WTC11 (cell line): ENCODE measurements at regions not wholly inside any gene's neighbourhood (a gene's known extent, or its start where the extent isn't known, plus 50 kb on each side); places are given as distances from the start of the nearest gene placed in this dataset.

Source experiments
- ATAC-seq: fragments of 200-7000 bp; cut with Tn5 transposase; 2 replicates; pipeline ENCODE4 v1.10.0; 2021; ENCODE audit warnings: mild to moderate bottlenecking, moderate library complexity
- CTCF ChIA-PET: fragments of 300-600 bp; sonication (Branson Sonifier 250); formaldehyde crosslinking; loops from one replicate; lab custom pipeline; 2021; ENCODE audit warnings: antibody characterized with exemption; lab: Charles Lee
- POLR2A ChIA-PET: fragments of 350-600 bp; sonication (Branson Sonifier 250); formaldehyde crosslinking; loops from one replicate; lab custom pipeline; 2021; ENCODE audit warnings: antibody characterized with exemption; lab: Charles Lee
- DNase-seq: peaks from one replicate; pipeline ENCODE4 v3.0.0; 2021; ENCODE audit warnings: low spot score
- H3K27ac Mint-ChIP-seq: 2 replicates; pipeline ENCODE4 v1.8.0; 2021; ENCODE audit warnings: mixed read lengths
- H3K27me3 Mint-ChIP-seq: 2 replicates; pipeline ENCODE4 v1.8.0; 2021; ENCODE audit warnings: low read depth, mild to moderate bottlenecking, moderate library complexity, mixed read lengths
- H3K36me3 Mint-ChIP-seq: 2 replicates; pipeline ENCODE4 v1.8.0; 2021; ENCODE audit warnings: mixed read lengths
- H3K4me1 Mint-ChIP-seq: 2 replicates; pipeline ENCODE4 v1.8.0; 2022; ENCODE audit warnings: mixed read lengths
- H3K4me3 Mint-ChIP-seq: 2 replicates; pipeline ENCODE4 v1.8.0; 2021; ENCODE audit warnings: mild to moderate bottlenecking, moderate library complexity, mixed read lengths
- H3K9me3 Mint-ChIP-seq: 2 replicates; pipeline ENCODE4 v1.8.0; 2021; ENCODE audit warnings: mixed read lengths
- CBFB ChIP-seq: sonication (generic); formaldehyde crosslinking; IDR thresholded peaks from 2 replicates; pipeline ENCODE4 v1.8.1; 2022; ENCODE audit warnings: mild to moderate bottlenecking, low read depth, missing genetic modification reagents
- CDX4 ChIP-seq: fragments of 250-450 bp; sonication (Bioruptor Pico); IDR thresholded peaks from 2 replicates; pipeline ENCODE4 v1.9.0; 2021; ENCODE audit warnings: moderate library complexity, mild to moderate bottlenecking, inconsistent platforms, borderline replicate concordance
- E2F1 ChIP-seq: sonication (generic); formaldehyde crosslinking; IDR thresholded peaks from 2 replicates; pipeline ENCODE4 v1.8.0; 2022; ENCODE audit warnings: mild to moderate bottlenecking, missing genetic modification reagents
- ELF4 ChIP-seq: sonication (generic); formaldehyde crosslinking; IDR thresholded peaks from 2 replicates; pipeline ENCODE4 v1.8.1; 2022; ENCODE audit warnings: low read depth, mild to moderate bottlenecking, moderate library complexity, missing genetic modification reagents
- EMX1 ChIP-seq: fragments of 250-450 bp; sonication (Bioruptor Pico); IDR thresholded peaks from 2 replicates; pipeline ENCODE4 v1.8.0; 2021; ENCODE audit warnings: mild to moderate bottlenecking
- FOXJ3 ChIP-seq: sonication (generic); formaldehyde crosslinking; IDR thresholded peaks from 2 replicates; pipeline ENCODE4 v1.9.0; 2021; ENCODE audit warnings: missing genetic modification reagents, mild to moderate bottlenecking, borderline replicate concordance
- HMGA2 ChIP-seq: fragments of 250-450 bp; sonication (Bioruptor Pico); IDR thresholded peaks from 2 replicates; pipeline ENCODE4 v1.4.0; 2021; ENCODE audit warnings: mild to moderate bottlenecking, moderate library complexity
- JUN ChIP-seq: sonication (generic); formaldehyde crosslinking; IDR thresholded peaks from 2 replicates; pipeline ENCODE4 v1.8.0; 2023; ENCODE audit warnings: mild to moderate bottlenecking, missing genetic modification reagents
- KAT7 ChIP-seq: sonication (generic); formaldehyde crosslinking; IDR thresholded peaks from 2 replicates; pipeline ENCODE4 v1.8.1; 2023; ENCODE audit warnings: missing genetic modification reagents, mild to moderate bottlenecking, borderline replicate concordance
- MLX ChIP-seq: sonication (generic); formaldehyde crosslinking; IDR thresholded peaks from 2 replicates; pipeline ENCODE4 v1.8.1; 2023; ENCODE audit warnings: mild to moderate bottlenecking, missing genetic modification reagents, moderate library complexity
- MYBL2 ChIP-seq: sonication (generic); formaldehyde crosslinking; IDR thresholded peaks from 2 replicates; pipeline ENCODE4 v1.8.1; 2023; ENCODE audit warnings: mild to moderate bottlenecking, moderate library complexity, missing genetic modification reagents
- NFATC4 ChIP-seq: fragments of 250-450 bp; sonication (Bioruptor Pico); IDR thresholded peaks from 2 replicates; pipeline ENCODE4 v1.9.0; 2021; ENCODE audit warnings: mild to moderate bottlenecking
- NR1H2 ChIP-seq: sonication (generic); formaldehyde crosslinking; IDR thresholded peaks from 2 replicates; pipeline ENCODE4 v1.9.0; 2021; ENCODE audit warnings: mild to moderate bottlenecking, moderate library complexity, missing genetic modification reagents
- NR2C2 ChIP-seq: sonication (generic); formaldehyde crosslinking; IDR thresholded peaks from 2 replicates; pipeline ENCODE4 v1.8.0; 2022; ENCODE audit warnings: mild to moderate bottlenecking, missing genetic modification reagents
- RELA ChIP-seq: sonication (generic); formaldehyde crosslinking; IDR thresholded peaks from 2 replicates; pipeline ENCODE4 v1.8.1; 2022; ENCODE audit warnings: missing genetic modification reagents, mild to moderate bottlenecking, borderline replicate concordance
- SOX15 ChIP-seq: fragments of 250-450 bp; sonication (Bioruptor Pico); IDR thresholded peaks from 2 replicates; pipeline ENCODE4 v1.9.0; 2021; ENCODE audit warnings: mild to moderate bottlenecking
- SP1 ChIP-seq: sonication (generic); formaldehyde crosslinking; conservative IDR thresholded peaks from 2 replicates; pipeline ENCODE4 v1.8.1; 2022; ENCODE audit warnings: missing genetic modification reagents
- TCF7 ChIP-seq: sonication (generic); formaldehyde crosslinking; IDR thresholded peaks from 2 replicates; pipeline ENCODE4 v1.8.0; 2022; ENCODE audit warnings: mild to moderate bottlenecking, low read depth, missing genetic modification reagents, moderate library complexity
- TEAD4 ChIP-seq: sonication (generic); formaldehyde crosslinking; IDR thresholded peaks from 2 replicates; pipeline ENCODE4 v1.8.0; 2022; ENCODE audit warnings: mild to moderate bottlenecking, missing genetic modification reagents
- ZNF121 ChIP-seq: sonication (generic); formaldehyde crosslinking; IDR thresholded peaks from 2 replicates; pipeline ENCODE4 v1.8.0; 2023; ENCODE audit warnings: missing genetic modification reagents
- ZNF425 ChIP-seq: fragments of 250-450 bp; sonication (Bioruptor Pico); conservative IDR thresholded peaks from 2 replicates; pipeline ENCODE4 v1.9.0; 2021; ENCODE audit warnings: mild to moderate bottlenecking
- ZNF671 ChIP-seq: fragments of 250-450 bp; sonication (Bioruptor Pico); IDR thresholded peaks from 2 replicates; pipeline ENCODE4 v1.8.0; 2021; ENCODE audit warnings: mild to moderate bottlenecking
- TF ChIP-seq, protein P1 (sequence below): fragments of 200-600 bp; IDR thresholded peaks from 2 replicates; pipeline ENCODE4 v1.8.0; 2022; ENCODE audit warnings: antibody characterized with exemption
- TF ChIP-seq, protein P2 (sequence below): sonication (generic); formaldehyde crosslinking; conservative IDR thresholded peaks from 2 replicates; pipeline ENCODE4 v1.8.1; 2022; ENCODE audit warnings: mild to moderate bottlenecking, missing genetic modification reagents
- TF ChIP-seq, protein P3 (sequence below): sonication (generic); formaldehyde crosslinking; IDR thresholded peaks from 2 replicates; pipeline ENCODE4 v1.8.0; 2022; ENCODE audit warnings: missing genetic modification reagents

- CTCF ChIA-PET, result no interaction called here
- H3K9me3 Mint-ChIP-seq, result peaks cover 11% of the 10 kb centered on the region
- DNase-seq (no peak), ATAC-seq (no peak)
- no peak overlapping the region for H3K4me3 Mint-ChIP-seq
- H3K4me1 Mint-ChIP-seq, result peaks cover 10% of the 10 kb centered on the region
- H3K36me3 Mint-ChIP-seq, result peaks cover 6% of the 10 kb centered on the region
- no peaks in the 10 kb centered on the region for H3K27me3 Mint-ChIP-seq
- H3K27ac Mint-ChIP-seq, result no peak overlapping the region
- no peak for TF ChIP-seq FOXJ3 (CRISPR knock-in tag)
- TF ChIP-seq, protein P1, sequence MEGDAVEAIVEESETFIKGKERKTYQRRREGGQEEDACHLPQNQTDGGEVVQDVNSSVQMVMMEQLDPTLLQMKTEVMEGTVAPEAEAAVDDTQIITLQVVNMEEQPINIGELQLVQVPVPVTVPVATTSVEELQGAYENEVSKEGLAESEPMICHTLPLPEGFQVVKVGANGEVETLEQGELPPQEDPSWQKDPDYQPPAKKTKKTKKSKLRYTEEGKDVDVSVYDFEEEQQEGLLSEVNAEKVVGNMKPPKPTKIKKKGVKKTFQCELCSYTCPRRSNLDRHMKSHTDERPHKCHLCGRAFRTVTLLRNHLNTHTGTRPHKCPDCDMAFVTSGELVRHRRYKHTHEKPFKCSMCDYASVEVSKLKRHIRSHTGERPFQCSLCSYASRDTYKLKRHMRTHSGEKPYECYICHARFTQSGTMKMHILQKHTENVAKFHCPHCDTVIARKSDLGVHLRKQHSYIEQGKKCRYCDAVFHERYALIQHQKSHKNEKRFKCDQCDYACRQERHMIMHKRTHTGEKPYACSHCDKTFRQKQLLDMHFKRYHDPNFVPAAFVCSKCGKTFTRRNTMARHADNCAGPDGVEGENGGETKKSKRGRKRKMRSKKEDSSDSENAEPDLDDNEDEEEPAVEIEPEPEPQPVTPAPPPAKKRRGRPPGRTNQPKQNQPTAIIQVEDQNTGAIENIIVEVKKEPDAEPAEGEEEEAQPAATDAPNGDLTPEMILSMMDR, result no peak
- no peak for TF ChIP-seq ZNF121 (CRISPR knock-in tag)
- TF ChIP-seq TEAD4, result no peak
- TF ChIP-seq HMGA2 (CRISPR knock-in tag), result no peak
- TF ChIP-seq SOX15 (CRISPR knock-in tag), result no peak
- no peak for TF ChIP-seq EMX1
- TF ChIP-seq MYBL2 (CRISPR knock-in tag), result no peak
- TF ChIP-seq SP1 (CRISPR knock-in tag), result no peak
- no peak for TF ChIP-seq ELF4
- TF ChIP-seq, protein P2, sequence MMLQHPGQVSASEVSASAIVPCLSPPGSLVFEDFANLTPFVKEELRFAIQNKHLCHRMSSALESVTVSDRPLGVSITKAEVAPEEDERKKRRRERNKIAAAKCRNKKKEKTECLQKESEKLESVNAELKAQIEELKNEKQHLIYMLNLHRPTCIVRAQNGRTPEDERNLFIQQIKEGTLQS (CRISPR knock-in tag), result no peak
- no peak for TF ChIP-seq E2F1 (CRISPR knock-in tag)
- no peak for TF ChIP-seq RELA
- no peak for TF ChIP-seq JUN (CRISPR knock-in tag)
- TF ChIP-seq TCF7, result no peak
- POLR2A ChIA-PET, result no interaction called here
These were observed 139.6 kb downstream of the TFPI2 start for GRCh38 chr7:93750986-93751385.

GRCh38 chr7:93747019-93747418 is 143.5 kb downstream of the TFPI2 start:
- Mint-ChIP-seq H3K4me3 (no peak overlapping the region), H3K27ac (no peak overlapping the region), H3K4me1 (peaks cover 6% of the 10 kb centered on the region), H3K27me3 (no peaks in the 10 kb centered on the region), H3K36me3 (peaks cover 6% of the 10 kb centered on the region), H3K9me3 (peaks cover 10% of the 10 kb centered on the region)
- TF ChIP-seq ZNF121 (CRISPR knock-in tag) (no peak), ZNF425 (CRISPR knock-in tag) (no peak), NR1H2 (CRISPR knock-in tag) (no peak)
- POLR2A ChIA-PET, result no interaction called here
- CTCF ChIA-PET, result no interaction called here
- ATAC-seq, result no peak
- DNase-seq, result no peak

GRCh38 chr7:93739424-93739823 is 151.1 kb downstream of the TFPI2 start:
- ChIA-PET CTCF (no interaction called here), POLR2A (no interaction called here)
- TF ChIP-seq MLX (CRISPR knock-in tag) (no peak), HMGA2 (CRISPR knock-in tag) (no peak), NFATC4 (CRISPR knock-in tag) (no peak), NR2C2 (CRISPR knock-in tag) (no peak), SP1 (CRISPR knock-in tag) (no peak), ZNF671 (no peak), CDX4 (CRISPR knock-in tag) (no peak), ELF4 (no peak), CBFB (CRISPR knock-in tag) (no peak), KAT7 (CRISPR knock-in tag) (no peak)
- TF ChIP-seq, protein P3, sequence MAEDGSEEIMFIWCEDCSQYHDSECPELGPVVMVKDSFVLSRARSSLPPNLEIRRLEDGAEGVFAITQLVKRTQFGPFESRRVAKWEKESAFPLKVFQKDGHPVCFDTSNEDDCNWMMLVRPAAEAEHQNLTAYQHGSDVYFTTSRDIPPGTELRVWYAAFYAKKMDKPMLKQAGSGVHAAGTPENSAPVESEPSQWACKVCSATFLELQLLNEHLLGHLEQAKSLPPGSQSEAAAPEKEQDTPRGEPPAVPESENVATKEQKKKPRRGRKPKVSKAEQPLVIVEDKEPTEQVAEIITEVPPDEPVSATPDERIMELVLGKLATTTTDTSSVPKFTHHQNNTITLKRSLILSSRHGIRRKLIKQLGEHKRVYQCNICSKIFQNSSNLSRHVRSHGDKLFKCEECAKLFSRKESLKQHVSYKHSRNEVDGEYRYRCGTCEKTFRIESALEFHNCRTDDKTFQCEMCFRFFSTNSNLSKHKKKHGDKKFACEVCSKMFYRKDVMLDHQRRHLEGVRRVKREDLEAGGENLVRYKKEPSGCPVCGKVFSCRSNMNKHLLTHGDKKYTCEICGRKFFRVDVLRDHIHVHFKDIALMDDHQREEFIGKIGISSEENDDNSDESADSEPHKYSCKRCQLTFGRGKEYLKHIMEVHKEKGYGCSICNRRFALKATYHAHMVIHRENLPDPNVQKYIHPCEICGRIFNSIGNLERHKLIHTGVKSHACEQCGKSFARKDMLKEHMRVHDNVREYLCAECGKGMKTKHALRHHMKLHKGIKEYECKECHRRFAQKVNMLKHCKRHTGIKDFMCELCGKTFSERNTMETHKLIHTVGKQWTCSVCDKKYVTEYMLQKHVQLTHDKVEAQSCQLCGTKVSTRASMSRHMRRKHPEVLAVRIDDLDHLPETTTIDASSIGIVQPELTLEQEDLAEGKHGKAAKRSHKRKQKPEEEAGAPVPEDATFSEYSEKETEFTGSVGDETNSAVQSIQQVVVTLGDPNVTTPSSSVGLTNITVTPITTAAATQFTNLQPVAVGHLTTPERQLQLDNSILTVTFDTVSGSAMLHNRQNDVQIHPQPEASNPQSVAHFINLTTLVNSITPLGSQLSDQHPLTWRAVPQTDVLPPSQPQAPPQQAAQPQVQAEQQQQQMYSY (CRISPR knock-in tag), result no peak

More at GRCh38 chr7:93739424-93739823, 151.1 kb downstream of the TFPI2 start:
- DNase-seq (no peak), ATAC-seq (no peak)
- no peaks in the 10 kb centered on the region for H3K27me3 Mint-ChIP-seq
- no peaks in the 10 kb centered on the region for H3K36me3 Mint-ChIP-seq
- H3K4me3 Mint-ChIP-seq, result no peak overlapping the region
- no peaks in the 10 kb centered on the region for H3K4me1 Mint-ChIP-seq
- H3K27ac Mint-ChIP-seq, result no peak overlapping the region
- H3K9me3 Mint-ChIP-seq, result no peaks in the 10 kb centered on the region
